COR-L47 (cell line): ENCODE measurements at regions not wholly inside any gene's neighbourhood (a gene's known extent, or its start where the extent isn't known, plus 50 kb on each side); places are given as distances from the start of the nearest gene placed in this dataset.
A peak's percentile ranks its signal among the peaks of the same experiment; 100 is the strongest.
"Not testable (repeated sequence)": the region's sequence is repeated elsewhere in the genome, so short reads cannot be mapped to it uniquely, and the experiment has no call there.

ENCODE experiments used
- DNase-seq: peaks from one replicate; lab custom pipeline; 2025; lab: John Stamatoyannopoulos, UW

- DNase-seq = no peak
Observed at GRCh38 chr9:1919229-1919628, 95.9 kb upstream of the SMARCA2 start.

GRCh38 chr9:1920386-1920785 lies 94.8 kb upstream of the SMARCA2 start:
- DNase-seq = no peak

GRCh38 chr9:1922026-1922425 lies 93.1 kb upstream of the SMARCA2 start:
- DNase-seq = no peak

- no peak for DNase-seq
Observed at GRCh38 chr9:1927546-1927945, 87.6 kb upstream of the SMARCA2 start.

GRCh38 chr9:1929134-1929533 lies 86.0 kb upstream of the SMARCA2 start:
- no peak for DNase-seq

- DNase-seq = no peak
Observed at GRCh38 chr9:1929722-1930244, 85.4 kb upstream of the SMARCA2 start.

GRCh38 chr9:1930245-1930736 lies 84.9 kb upstream of the SMARCA2 start:
- not testable (repeated sequence) for DNase-seq

GRCh38 chr9:1938135-1938534 lies 77.0 kb upstream of the SMARCA2 start:
- DNase-seq = no peak

GRCh38 chr9:1938675-1939170 lies 76.4 kb upstream of the SMARCA2 start:
- no peak for DNase-seq

- DNase-seq = no peak
Observed at GRCh38 chr9:1939466-1939865, 75.7 kb upstream of the SMARCA2 start.

- peak; percentile 37 for DNase-seq
Observed at GRCh38 chr9:1939926-1940368, 75.2 kb upstream of the SMARCA2 start.

- DNase-seq = no peak
Observed at GRCh38 chr9:1941989-1942388, 73.2 kb upstream of the SMARCA2 start.

- DNase-seq = no peak
Observed at GRCh38 chr9:1946526-1947283, 68.4 kb upstream of the SMARCA2 start.

GRCh38 chr9:1947438-1947837 lies 67.7 kb upstream of the SMARCA2 start:
- no peak for DNase-seq

GRCh38 chr9:1948541-1948940 lies 66.6 kb upstream of the SMARCA2 start:
- DNase-seq = no peak

- DNase-seq = no peak
Observed at GRCh38 chr9:1951446-1951845, 63.7 kb upstream of the SMARCA2 start.

GRCh38 chr9:1952001-1952400 lies 63.1 kb upstream of the SMARCA2 start:
- no peak for DNase-seq

- DNase-seq = no peak
Observed at GRCh38 chr9:1954238-1954637, 60.9 kb upstream of the SMARCA2 start.

- no peak for DNase-seq
Observed at GRCh38 chr9:1956958-1957357, 58.2 kb upstream of the SMARCA2 start.

- no peak for DNase-seq
Observed at GRCh38 chr9:1957856-1958255, 57.3 kb upstream of the SMARCA2 start.

- no peak for DNase-seq
Observed at GRCh38 chr9:1959371-1959770, 55.8 kb upstream of the SMARCA2 start.

- DNase-seq = no peak
Observed at GRCh38 chr9:1960342-1961042, 54.7 kb upstream of the SMARCA2 start.

GRCh38 chr9:1962122-1962521 lies 53.0 kb upstream of the SMARCA2 start:
- DNase-seq = no peak
